Right atrium auricular region (tissue), 2 donors: ENCODE measurements at regions not wholly inside any gene's neighbourhood (a gene's known extent, or its start where the extent isn't known, plus 50 kb on each side); places are given as distances from the start of the nearest gene placed in this dataset.

Experiments used
- DNase-seq: peaks from one replicate; pipeline ENCODE4 v3.0.0-alpha.2; 2019; ENCODE audit warnings: low spot score
- H3K27ac ChIP-seq, 2 donors: fragments of 200-600 bp; sonication (generic); 1 replicate in 1 of 2; 2 replicates in 1 of 2; pipeline ENCODE4 v1.5.1; 2016 to 2019
- H3K27me3 ChIP-seq, 2 donors: fragments of 200-600 bp; sonication (generic); one replicate each; pipeline versions ENCODE4 v1.5.1 to v1.6.0; 2017 to 2019
- H3K36me3 ChIP-seq: fragments of 200-600 bp; sonication (generic); one replicate; pipeline ENCODE4 v1.5.1; 2016
- H3K4me1 ChIP-seq, 2 donors: fragments of 200-600 bp; sonication (generic); one replicate each; pipeline versions ENCODE4 v1.5.1 to v1.6.0; 2017 to 2019
- H3K4me3 ChIP-seq, 2 donors: fragments of 200-600 bp; sonication (generic); 1 replicate in 1 of 2; 2 replicates in 1 of 2; pipeline ENCODE4 v1.5.1; 2017 to 2019; ENCODE audit warnings: mild to moderate bottlenecking in 1 of 2, moderate library complexity in 1 of 2
- H3K9me3 ChIP-seq, 2 donors: fragments of 200-600 bp; sonication (generic); one replicate each; pipeline ENCODE4 v1.5.1; 2019
- CTCF ChIP-seq, 2 donors: fragments of 200-600 bp; sonication (generic); IDR thresholded peaks; one replicate each; pipeline ENCODE4 v1.5.1; 2019; ENCODE audit warnings: antibody characterized with exemption in 2 of 2

DNA sequence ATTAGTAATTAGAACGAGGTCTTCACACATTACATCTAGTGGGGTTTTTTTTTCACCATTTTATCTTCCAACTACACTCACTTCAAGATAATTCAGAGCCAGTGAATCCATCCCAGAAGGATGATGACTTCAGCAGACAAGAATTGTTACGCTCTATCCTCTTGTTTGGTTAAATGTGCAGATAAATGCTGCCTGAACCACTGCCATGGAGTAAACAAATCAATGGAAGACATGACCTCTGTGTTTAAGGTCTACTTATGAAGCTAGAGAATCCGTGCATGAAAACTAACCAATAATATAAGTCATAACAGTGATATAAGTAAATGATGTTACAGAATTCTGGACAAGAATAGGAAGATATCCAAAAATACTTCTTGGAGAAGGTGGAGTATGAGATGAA, 602.6 kb downstream of the TLR4 start:
- H3K36me3 ChIP-seq: no peaks in the 10 kb centered on the region
- no peaks in the 10 kb centered on the region for H3K9me3 ChIP-seq
- H3K27ac ChIP-seq: no peak overlapping the region
- no peaks in the 10 kb centered on the region for H3K27me3 ChIP-seq
- H3K4me3 ChIP-seq: no peak overlapping the region
- no peaks in the 10 kb centered on the region for H3K4me1 ChIP-seq
- TF ChIP-seq CTCF (IDR thresholded peaks at IDR 0.05): no peak
- DNase-seq: no peak

- no peaks in the 10 kb centered on the region for H3K36me3 ChIP-seq
- no peaks in the 10 kb centered on the region for H3K4me1 ChIP-seq
- no peaks in the 10 kb centered on the region for H3K9me3 ChIP-seq
- no peaks in the 10 kb centered on the region for H3K27me3 ChIP-seq
- no peak overlapping the region for H3K27ac ChIP-seq
- no peak for DNase-seq
- H3K4me3 ChIP-seq: no peak overlapping the region
- TF ChIP-seq CTCF (IDR thresholded peaks at IDR 0.05): no peak
Measured at GRCh38 chr9:118313965-118314364, 609.8 kb downstream of the TLR4 start.

- Histone ChIP-seq H3K36me3 (no peaks in the 10 kb centered on the region), H3K27ac (no peak overlapping the region), H3K4me3 (no peak overlapping the region), H3K27me3 (no peaks in the 10 kb centered on the region), H3K4me1 (no peaks in the 10 kb centered on the region), H3K9me3 (no peaks in the 10 kb centered on the region)
- TF ChIP-seq CTCF (IDR thresholded peaks at IDR 0.05): no peak
- no peak for DNase-seq
Measured at GRCh38 chr9:118316831-118317343, 612.7 kb downstream of the TLR4 start.

- no peak overlapping the region for H3K4me3 ChIP-seq
- H3K27me3 ChIP-seq: no peaks in the 10 kb centered on the region
- DNase-seq: no peak
Measured at GRCh38 chr9:118318770-118319431, 614.7 kb downstream of the TLR4 start.

GRCh38 chr9:118321788-118322187, 617.6 kb downstream of the TLR4 start:
- no peak for TF ChIP-seq CTCF (IDR thresholded peaks at IDR 0.05)
- Histone ChIP-seq H3K9me3 (no peaks in the 10 kb centered on the region), H3K27ac (no peak overlapping the region), H3K4me1 (no peaks in the 10 kb centered on the region), H3K36me3 (no peaks in the 10 kb centered on the region), H3K27me3 (no peaks in the 10 kb centered on the region), H3K4me3 (no peak overlapping the region)
- no peak for DNase-seq

More at GRCh38 chr9:118318770-118319431, 614.7 kb downstream of the TLR4 start:
- Histone ChIP-seq H3K9me3 (no peaks in the 10 kb centered on the region), H3K4me1 (no peaks in the 10 kb centered on the region), H3K27ac (peak overlapping the region in 1 of 2 donors; percentile 21), H3K36me3 (no peaks in the 10 kb centered on the region)
- TF ChIP-seq CTCF (IDR thresholded peaks at IDR 0.05): no peak

GRCh38 chr9:118324706-118325105, 620.5 kb downstream of the TLR4 start:
- Histone ChIP-seq H3K4me3 (no peak overlapping the region), H3K36me3 (no peaks in the 10 kb centered on the region), H3K4me1 (no peaks in the 10 kb centered on the region), H3K27me3 (no peaks in the 10 kb centered on the region), H3K9me3 (no peaks in the 10 kb centered on the region), H3K27ac (no peak overlapping the region)
- no peak for TF ChIP-seq CTCF (IDR thresholded peaks at IDR 0.05)
- DNase-seq: no peak
